ENCODE measurements at regions not wholly inside any gene's neighbourhood (a gene's known extent, or its start where the extent isn't known, plus 50 kb on each side); places are given as distances from the start of the nearest gene placed in this dataset.
"Not testable (repeated sequence)": the region's sequence is repeated elsewhere in the genome, so short reads cannot be mapped to it uniquely, and the experiment has no call there.

DNA sequence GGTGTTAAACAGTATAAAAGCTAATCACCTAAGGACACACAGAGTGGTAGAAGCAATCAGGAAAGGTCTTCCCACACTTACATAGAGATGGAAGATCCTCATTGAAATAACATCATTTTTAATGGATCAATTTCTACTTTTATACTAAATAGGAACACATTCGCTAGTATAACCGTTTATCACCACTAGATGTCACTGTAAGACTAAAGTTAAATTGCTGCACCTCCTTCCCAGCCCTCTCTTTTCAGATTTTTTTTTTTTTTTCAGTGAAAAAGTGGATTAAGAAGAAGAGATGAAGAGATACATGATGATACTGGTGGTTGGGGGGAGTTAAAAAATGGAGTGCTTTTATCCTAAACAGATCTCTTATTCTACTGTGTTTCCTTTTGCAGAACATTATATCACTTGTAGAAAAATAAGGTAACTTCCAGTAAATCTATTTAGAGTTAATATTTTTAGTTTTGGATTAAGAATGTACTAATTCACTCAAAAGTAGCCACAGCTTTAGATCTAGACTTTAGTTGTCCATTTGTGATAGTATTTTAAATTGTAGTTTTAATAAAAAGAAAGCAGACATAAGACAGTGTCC, 116.9 kb upstream of the ARRDC3 start:
- peak; percentile 54 for DNase-seq (ENCODE audit: low spot score)

DNA sequence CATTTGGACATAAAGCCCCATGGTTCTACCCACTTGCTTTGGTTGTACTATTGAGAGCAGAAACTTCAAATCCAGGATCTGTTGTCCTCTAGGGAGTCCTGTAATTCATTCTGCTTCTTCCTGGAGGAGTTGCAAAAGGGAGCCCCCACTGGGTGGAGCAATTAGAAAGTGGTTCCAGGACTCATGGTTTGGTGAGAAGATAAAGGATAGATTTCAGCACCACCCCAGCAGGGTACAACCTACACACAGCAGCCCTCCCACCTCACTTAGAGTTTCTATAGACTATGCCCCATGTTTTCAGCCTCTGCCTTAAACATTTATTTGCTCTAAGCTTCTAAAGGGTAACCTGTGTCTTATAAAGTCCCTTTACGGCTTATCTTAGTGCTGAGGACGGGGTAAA, 112.6 kb upstream of the ARRDC3 start:
- DNase-seq (ENCODE audit: low spot score), result no peak

DNA sequence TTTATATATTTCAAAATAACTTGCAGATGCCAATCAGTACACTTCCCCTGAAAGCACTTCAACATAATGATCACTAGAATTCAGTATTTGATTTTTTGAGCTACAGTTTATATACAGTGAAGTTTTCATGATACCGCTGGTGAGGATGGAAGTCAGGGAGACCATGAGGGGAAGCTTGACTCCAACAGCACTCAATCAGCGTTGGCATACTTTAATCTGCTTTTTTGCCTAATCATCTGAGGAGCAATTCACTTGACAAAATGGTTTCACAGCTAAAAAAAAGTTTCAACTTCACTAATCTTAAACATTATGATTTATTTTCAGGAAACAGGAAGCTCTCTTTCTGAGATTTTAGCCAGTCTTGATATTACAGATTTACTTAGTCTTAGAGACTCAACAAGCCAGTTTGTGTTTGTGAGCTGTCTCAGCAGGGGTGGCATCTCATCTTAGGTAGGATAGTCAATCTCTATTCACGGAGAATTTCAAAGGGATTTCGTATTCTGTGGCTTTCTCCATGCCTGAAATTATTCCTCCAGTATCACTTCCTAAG, 111.4 kb upstream of the ARRDC3 start:
- DNase-seq (ENCODE audit: low spot score), result no peak

DNA sequence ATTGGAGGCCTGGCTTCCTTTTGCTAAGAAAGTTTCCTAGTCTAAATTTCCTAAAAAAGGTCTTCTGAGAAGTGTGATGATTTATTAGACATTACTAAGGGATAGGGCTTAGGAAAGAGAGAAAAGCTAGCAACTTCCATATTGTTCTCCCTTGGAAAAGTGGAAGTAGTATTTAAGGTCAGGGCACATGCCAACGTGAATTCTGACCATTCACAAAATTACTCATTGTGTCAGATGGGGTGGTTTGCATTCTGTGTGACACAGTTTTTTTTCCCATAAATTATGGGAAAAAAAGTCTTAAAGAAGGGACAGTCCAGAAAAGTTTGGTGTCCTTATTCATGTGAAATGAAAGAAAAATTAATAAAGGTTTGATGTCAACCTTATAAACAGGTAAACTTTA, 110.0 kb upstream of the ARRDC3 start:
- DNase-seq (ENCODE audit: low spot score), result no peak

DNA sequence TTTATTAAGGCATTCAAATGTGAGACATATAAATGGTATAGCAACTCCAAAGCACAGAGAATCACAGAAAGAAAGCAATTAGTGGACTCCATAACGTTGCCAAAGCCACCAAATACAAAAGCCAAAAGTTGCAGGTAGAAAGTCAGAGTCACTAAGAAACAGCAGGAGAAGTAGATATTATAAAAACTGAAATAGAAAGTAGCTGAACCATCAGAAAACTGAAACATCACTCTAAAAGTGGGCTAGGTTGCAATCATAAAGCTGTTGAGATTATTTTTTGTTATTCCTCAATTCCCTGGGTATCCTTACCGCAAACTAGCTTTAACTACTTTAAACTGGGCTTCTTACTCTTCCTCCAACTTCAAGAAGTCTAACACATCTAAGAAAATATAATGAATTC, 108.1 kb upstream of the ARRDC3 start:
- DNase-seq (ENCODE audit: low spot score), result no peak

DNA sequence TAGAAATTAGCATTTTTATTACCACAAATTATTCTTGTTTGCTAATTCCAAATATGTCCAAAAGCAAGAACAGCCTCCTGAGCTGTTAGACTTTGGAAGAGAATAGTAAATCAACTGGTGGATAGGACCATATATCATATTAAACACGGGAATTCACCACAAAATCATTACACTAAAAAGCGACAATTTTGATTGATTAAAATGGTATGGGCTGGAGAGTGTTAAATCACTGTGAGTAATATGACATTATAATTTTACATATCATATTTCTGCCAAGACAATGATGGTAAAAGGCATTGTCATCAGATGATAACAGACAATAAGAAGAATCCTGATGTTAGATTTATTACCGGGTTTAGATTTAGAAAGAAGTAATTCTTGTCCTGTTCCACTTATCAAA, 107.2 kb upstream of the ARRDC3 start:
- DNase-seq (ENCODE audit: low spot score), result no peak

DNA sequence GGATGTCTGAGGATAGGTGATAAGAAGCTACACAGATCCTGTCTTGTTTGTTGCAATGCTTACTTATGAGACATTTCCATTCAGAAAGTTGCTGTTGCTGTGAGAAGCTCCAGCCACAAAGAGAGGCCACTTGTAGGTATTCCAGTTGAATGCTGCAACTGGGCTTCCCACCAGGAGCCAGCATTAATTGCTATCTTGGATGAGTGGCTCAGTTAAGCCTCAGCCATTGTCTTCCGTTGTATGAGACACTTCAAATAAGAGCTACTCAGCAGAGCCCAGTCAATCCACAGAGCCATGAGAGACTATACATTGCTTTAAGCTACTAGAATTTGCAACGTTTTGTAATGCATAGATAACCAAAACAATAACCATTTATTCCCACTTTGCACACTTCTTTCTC, 104.3 kb upstream of the ARRDC3 start:
- DNase-seq (ENCODE audit: low spot score), result no peak

DNA sequence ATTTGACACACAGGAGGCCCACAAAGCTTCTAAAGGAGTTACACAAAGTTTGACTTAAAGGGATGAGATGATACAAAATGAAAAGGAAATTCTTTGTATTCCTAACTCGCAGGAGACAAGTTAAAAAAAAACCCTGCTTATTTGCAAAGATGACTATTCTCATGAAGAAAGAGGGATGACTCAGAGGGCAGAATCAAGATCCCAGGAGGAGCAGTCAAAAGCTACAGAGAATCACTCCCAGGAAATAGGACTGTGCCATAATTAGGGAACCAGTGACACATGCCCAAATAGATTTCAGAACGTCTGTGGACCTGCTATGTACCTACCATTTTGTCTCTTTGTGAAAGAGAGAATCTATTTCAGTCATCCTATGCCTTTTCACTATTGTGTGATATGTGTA, 103.5 kb upstream of the ARRDC3 start:
- DNase-seq (ENCODE audit: low spot score), result peak; percentile 49

DNA sequence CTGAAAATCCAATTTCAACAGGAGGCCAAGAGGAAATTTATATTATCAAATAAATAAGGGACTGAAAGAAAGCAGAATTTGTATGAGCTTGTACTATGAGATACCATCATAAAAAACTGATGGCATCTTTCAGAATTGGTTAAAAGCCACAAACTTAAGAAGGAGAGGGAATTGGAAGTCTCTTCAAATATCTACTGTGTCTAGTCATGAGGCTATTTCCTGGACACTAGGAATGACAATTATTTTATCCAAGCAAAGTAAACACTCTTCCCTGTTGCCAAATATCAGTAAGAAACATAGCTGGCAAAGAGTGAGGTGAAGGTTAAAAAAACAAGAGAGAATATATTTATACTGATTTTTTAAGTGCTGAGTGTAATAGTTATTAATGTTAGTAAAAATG, 101.5 kb upstream of the ARRDC3 start:
- DNase-seq (ENCODE audit: low spot score), result no peak

DNA sequence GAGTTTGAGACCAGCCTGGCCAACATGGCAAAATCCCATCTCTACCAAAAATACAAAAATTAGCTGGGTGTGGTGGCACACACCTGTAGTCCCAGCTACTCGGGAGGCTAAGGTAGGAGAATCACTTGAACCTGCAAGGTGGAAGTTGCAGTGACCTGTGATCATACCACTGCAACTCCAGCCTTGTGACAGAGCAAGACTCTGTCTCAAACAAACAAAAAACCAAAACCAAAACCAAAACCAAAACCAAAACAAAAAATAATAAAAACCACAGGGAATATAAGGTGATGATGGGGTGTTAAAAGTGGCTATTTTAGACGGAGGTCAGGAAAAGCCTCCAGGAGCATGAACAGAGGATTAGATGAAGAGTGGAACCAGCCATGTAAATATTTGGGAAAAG, 96.3 kb upstream of the ARRDC3 start:
- not testable (repeated sequence) for DNase-seq (ENCODE audit: low spot score)

DNA sequence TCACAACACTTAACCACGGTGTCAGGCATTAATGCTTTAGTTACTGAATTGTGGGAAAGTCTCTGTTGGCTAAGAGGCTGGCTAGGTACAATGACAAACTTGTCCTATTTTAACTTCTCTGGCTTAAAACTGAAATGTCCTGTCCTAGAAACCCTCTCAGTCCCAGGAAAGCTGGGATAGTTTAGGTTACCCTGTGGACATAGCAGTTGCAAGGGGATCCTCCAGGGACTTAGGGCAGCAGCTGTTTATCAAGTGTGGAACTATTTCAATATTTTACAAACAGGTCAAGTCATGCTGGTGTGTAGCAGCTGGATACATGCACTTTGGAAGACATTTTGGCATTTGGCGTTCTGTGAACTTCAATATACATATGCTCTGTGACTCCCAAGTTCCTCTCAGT, 95.0 kb upstream of the ARRDC3 start:
- DNase-seq (ENCODE audit: low spot score), result no peak

DNA sequence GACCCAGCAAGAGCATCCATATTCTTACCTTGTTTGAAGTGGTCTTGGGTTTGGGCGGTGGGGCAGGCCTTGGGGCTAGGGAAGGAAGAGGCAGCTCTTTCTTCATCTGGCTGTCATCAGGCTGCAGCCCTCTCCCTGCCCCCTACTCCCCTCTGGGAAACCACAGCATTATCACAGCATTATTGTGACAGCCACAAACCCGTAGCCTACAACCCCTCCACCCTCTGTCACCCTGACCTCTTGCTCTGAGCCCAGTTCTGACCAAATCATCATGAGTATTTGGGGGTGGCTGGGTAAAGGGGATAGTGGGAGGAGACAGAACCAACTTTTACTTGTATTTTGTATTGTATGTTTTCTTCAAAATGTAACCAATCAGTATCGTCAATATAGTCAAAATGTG, 94.3 kb upstream of the ARRDC3 start:
- DNase-seq (ENCODE audit: low spot score), result no peak

DNA sequence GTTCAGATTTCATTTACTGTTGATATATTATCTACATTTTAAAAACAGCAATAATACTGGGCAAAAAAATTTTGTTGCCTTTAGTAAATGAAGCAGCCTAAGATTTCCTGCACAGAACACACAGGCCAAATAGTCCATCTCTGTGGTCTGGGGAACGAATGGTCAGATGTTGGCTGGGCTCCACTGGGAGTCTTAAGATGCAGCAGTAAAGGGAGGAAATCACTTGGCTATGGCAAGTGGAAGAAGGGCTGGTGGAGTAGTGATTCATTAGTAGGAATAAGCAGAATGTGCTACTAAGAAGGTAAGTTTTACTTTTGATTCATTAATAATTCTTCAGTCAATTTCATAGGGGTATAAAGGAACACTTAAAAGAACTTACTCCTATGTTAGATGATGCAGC, 91.1 kb upstream of the ARRDC3 start:
- DNase-seq (ENCODE audit: low spot score), result no peak

DNA sequence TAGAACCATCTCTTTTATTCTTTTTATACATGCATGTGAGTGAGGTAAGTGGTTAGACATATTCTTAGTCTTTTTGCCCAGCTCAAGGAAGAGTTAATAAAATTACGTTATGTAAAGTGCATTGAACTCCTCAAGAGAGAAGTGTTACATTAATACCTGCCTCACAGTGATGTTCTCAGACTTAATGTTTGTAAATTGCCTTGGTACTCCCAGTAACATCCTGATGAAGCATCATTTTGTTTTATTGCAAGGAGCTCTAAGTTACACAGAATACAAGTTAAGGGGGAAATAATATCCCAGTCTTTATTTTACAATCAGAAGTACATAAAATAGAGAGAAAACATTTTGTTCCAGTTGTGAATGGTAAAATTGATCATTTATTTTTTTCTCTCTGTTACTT, 89.5 kb upstream of the ARRDC3 start:
- DNase-seq (ENCODE audit: low spot score), result no peak

DNA sequence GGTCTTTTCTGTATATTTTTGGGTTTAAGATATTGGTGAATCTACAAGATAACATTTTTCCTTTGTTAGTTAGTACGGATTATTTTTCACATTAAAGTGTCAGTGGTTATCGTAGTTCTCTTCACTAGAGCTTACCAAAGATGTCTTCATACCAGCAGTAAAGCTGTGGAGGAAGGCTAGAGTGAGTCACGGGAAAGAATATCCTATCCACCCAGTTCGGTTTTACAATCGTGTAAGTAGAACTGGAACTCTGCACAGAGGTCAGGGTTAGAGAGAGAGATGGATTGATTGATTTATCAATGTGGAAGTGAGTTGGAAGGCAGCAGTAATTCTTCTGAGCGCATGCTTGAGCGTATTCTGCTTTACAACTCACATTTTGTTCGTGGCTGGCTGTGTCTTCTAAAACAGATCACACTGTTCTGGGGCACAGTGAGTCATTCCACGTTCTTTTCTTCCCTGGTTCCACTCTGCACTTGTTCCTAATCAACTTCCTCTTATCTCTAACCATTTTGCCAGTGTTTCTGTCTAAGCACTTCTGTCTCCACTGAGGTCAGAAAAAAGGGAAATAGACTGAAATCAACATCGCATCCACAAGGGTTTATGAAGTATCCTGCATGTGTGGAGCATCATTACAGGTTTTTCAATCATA, 86.5 kb upstream of the ARRDC3 start:
- peak; percentile 71 for DNase-seq (ENCODE audit: low spot score)

DNA sequence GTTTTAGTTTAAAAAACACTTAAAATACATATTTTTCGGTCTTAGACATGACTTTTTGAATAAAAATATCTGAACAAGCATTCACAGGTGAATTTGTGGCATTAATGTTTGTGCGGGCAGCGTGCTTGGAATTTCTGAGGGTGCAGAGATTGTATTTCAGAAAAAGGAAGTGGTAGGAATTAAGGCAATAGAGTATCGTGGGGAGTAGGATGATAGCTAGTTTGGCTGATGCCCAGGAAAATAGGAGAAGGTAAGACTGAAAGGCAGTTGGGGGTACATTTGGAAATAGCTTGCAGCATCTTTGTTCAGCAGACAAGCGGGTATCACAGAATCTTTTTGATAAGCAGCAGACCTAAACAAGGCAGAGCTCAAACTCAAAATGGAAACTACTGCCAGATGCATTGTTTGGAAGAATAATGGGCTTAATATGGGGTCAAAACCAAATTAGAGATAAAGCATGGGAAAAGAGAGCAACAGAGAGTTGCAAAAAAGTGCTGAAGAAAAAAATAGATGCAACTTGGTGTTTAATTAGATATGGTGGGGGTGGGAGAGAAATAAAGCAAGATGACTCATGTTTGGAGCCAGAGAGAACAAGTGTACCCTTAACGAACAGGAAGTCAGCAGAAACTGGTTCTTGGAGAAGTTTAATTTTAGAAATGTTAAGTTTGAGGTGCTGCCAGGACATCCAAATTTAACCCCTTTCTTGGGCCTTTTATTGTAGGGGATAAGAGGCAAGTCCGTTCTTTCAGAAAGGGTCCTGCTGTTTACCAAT, 85.7 kb upstream of the ARRDC3 start:
- peak; percentile 69 for DNase-seq (ENCODE audit: low spot score)

DNA sequence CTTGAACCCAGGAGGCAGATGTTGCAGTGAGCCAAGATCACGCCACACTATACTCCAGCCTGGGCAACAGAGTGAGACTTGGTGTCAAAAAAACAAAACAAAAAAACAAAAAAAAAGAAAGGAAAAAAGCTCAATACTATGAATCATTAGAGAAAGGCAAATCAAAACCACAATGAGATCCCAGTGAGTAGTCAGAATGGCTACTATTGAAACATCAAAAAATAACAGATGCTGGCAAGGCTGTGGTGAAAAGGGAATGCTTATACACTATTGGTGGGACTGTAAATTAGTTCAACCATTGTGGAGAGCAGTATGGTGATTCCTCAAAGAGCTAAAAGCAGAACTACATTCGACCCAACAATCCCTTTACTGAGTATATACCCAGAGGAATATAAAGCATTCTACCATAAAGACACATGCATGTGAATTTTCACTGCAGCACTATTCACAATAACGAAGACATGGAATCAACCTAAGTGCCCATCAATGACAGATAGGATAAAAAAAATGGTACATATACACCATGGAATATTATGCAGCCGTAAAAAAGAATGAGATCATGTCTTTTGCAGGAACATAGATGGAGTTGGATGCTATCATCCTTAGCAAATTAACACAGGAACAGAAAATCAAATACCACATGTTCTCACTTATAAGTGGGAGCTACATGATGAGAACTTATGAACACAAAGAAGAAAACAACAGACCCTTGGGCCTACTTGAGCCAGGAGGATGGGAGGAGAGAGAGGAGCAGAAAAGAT, 81.9 kb upstream of the ARRDC3 start:
- no peak for DNase-seq (ENCODE audit: low spot score)

DNA sequence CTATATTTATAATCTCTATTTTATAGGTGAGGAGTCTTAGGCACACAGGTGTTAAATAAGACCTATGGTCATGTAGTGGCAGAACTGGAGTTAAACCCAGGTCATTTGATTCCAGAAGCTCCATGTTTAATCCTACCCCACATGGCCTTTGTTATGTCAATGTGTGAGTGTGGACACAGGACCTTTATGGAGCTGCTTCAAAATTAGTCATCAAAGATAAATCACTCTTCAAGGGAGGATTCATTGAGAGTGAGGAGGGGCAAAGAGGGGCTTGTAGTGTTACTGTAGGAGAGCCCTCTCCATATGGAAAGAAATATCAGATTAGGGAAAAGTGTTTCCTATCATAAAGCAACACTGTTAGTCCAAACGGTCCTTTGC, 74.6 kb upstream of the ARRDC3 start:
- DNase-seq (ENCODE audit: low spot score), result no peak

DNA sequence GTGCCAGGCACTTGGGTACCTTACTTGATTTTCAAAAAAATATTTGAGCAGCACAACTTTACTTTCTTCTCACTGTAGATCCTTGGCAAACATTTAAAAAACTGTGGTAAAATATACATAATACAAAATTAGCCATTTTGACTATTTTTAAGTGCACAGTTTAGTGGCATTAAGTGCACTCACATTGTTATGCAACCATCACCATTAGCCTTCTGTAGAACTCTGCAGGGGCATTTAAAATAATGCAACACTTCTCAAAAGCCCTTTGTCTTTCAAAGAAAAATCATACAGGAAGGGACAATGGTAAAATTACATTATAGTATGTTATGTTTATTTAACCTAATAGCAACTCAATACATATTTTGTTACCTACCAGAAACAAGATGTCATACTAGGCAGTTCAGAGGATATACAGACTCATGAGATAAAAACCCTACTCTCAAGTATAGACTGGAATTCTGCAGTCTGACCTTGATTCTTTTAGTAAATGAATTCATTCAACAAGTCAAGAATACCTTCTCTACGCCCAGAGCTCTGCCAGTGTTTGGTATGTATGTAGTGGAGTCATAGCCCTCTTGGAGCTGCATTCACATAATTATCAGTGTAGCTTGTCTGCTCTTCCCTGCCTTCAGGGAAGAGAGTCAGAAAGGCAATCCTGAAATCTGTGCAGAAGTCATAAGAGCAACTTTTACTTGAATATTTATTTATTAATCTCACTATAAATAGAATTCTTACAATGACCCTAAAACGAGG, 74.0 kb upstream of the ARRDC3 start:
- DNase-seq (ENCODE audit: low spot score), result no peak

DNA sequence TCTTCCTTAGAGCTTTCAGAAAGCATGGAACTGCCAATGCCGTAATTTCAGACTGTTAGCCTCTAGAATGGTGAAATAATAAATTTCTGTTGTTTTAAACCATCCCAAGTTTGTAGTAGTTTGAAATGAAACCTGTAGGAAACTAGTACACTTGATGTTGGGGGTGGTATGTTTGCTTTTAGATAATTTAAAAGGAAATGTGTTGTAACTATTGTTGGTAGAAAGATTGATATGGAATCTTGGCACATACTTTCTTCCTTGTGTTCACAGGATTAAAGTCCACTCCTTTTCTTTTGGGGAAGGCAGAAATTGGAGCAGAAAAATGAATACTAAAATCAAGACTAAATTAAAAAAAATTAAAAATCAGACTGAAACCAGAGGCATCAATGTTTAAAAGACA, 66.0 kb upstream of the ARRDC3 start:
- DNase-seq (ENCODE audit: low spot score), result no peak

DNA sequence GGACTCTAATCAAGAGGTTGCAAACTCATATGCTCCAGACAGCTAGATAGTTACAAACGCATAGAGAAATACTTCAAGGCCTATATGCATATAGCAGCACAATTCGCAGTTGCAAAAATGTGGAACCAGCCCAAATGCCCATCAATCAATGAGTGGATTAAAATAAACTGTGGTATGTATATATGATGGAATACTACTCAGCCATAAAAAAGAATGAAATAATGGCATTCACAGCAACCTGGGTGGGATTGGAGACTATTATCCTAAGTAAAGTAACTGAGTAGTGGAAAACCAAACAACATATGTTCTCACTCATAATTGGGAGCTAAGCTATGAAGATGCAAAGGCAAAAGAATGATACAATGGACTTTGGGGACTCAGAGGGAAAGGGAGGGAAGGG, 65.0 kb upstream of the ARRDC3 start:
- not testable (repeated sequence) for DNase-seq (ENCODE audit: low spot score)

DNA sequence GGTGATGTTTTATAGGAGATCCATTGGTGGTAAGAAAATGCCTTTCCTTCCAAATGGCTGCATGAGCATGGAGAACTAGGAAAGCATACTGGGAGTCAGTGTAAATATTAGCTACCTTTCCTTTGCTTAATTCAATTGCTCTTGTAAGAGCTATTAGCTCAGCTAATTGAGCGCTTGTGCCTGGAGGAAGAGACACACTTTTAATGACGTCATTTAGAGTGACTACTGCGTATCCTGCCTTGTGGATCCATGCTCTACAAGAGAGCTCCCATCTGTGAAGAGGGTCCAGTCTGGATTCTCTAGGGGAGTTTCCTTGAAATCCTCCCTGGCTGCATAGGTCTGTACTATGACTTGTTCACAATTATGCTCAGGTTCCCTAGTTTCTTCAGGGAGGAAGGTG, 63.8 kb upstream of the ARRDC3 start:
- not testable (repeated sequence) for DNase-seq (ENCODE audit: low spot score)

Measured in A172 (cell line).